Fibroblast of skin of scalp (primary cell): ENCODE measurements at regions not wholly inside any gene's neighbourhood (a gene's known extent, or its start where the extent isn't known, plus 50 kb on each side); places are given as distances from the start of the nearest gene placed in this dataset.

Experiments
- DNase-seq: peaks from one replicate; pipeline ENCODE4 v3.0.0-alpha.2; 2013

DNA sequence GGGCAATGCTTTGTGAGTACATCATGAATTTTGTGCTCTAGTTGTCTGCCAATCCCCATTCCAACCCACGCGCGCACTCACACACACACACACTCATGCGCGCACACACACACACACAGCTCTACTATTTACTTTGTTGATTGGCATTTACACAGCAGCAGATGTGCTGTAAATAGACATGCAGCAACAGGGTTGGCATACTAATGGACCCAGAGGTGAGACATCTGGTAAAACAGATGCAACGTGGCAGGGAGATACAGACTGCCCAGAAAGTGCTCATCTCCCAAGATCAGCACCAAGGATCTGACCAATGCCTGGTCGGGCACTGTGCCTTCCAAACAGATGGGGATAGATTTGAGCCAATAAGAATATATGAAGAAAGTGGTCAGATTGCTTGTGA is 873.0 kb downstream of the SORCS3 start:
- DNase-seq: no peak

DNA sequence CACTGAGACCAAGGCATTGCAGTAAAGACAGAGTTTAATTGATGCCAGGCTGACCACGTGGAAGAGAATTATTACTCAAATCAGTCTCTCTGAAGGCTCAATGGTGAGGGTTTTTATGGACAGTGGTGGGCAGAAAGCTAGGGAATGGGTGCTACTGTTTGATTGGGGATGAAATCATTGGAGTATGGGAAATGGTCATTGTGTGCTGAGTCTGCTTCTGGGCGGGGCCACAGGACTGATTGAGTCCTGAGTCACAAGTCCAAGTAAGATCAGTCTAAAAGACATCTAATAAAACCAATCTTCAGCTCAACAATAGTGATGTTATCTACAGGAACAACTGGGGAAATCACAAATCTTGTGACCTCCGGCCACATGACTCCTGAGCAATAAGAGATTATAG is 868.4 kb downstream of the SORCS3 start:
- DNase-seq: no peak

- no peak for DNase-seq
Observed at GRCh38 chr10:105506262-105506661, 865.2 kb downstream of the SORCS3 start.

DNA sequence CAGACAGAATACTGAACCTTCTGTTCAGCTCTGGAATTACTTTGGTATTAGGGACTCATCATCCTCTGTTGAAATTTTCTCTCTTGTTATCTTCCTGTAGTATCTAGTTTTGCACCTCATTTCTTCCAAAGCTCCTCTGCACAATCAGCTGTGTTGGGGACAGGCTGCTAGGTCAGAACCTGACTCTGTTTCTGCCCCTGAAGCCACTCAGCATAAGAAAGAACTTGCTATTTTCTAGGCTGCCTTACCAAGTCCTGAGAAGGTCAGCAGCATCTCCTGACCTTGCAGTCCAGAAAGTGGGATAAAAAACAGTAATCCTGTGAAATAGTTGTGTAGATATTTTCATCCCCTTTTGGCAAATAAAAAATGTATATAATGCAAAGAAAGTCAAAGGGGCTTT is 862.6 kb downstream of the SORCS3 start:
- DNase-seq: no peak

DNA sequence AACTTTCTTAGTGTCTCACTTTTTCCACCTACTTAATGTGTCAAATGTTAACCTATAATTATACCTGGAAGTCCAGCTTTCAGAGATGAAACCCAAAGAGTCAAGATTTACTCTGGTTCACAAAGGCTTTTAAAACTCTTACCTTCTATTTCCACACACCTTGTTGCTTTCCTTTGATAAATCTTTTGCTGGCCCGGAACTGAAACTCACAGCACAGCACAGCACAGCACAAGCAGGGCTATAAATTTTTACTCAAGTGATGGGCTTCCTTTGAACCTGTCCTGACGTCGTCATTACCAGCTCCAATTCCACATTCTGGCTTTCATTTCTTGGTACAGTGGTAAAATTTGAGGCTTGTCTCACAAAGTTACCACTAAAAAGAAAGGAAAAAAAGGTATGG is 861.0 kb downstream of the SORCS3 start:
- no peak for DNase-seq

- DNase-seq: no peak
Observed at GRCh38 chr10:105494944-105495343, 853.9 kb downstream of the SORCS3 start.

- DNase-seq: no peak
Observed at GRCh38 chr10:105494303-105494702, 853.2 kb downstream of the SORCS3 start.

- DNase-seq: no peak
Observed at GRCh38 chr10:105473170-105473569, 832.1 kb downstream of the SORCS3 start.

GRCh38 chr10:105468759-105469158 is 827.7 kb downstream of the SORCS3 start:
- no peak for DNase-seq

DNA sequence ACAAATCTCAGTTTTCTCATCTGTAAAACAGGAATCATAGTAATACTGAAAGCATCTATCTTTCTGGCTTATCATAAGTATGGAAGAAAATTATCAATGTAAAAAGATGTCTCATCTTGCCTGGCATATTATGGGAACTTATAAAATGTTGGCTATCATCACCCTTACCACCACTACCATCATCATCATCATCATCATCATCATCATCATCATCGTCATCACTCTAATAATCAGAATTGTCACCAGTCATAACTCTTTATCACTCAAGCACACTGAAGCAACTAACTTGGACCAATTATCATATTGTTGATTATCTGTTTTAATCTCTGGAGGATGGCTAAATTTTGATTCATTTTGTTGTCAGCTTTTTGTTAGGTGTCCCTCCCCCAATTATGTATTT is 825.4 kb downstream of the SORCS3 start:
- no peak for DNase-seq

DNA sequence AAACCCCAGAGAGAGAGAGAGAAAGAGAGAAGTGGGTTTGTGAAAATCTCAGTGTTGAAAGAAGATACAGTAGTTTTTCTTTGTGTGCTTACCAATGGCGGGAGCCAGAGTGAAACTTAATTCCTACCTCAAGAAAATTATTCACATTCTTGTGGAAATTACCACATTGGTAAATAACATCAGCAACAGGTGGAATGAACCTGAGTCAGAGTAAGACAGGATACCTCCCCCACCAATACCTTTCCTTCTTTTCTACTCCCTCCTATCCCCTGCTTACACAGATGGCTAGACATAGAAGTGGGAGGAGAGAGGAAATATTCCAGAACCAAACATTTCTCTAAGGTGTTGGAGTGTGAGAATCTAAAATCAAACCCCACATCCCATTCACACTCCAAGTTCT is 793.9 kb downstream of the SORCS3 start:
- no peak for DNase-seq

DNA sequence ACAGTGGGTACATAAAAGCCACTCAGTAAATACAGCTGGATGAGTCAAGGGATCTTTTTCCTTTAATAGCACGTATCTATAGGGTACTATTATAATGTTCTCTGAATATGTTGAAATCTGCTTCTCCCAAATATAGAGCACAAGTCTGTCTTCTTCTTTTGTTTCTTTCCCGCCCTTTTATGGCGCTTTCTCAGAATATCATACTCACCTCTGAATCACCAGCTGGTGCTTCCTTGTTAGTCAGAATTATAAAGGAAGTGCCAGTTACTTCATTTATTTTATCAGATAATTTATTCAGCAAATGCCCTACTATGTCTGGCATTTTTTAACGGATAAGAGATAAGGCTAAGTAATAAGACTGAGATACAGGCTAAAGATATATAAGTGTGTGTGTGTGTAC is 772.9 kb downstream of the SORCS3 start:
- no peak for DNase-seq

DNA sequence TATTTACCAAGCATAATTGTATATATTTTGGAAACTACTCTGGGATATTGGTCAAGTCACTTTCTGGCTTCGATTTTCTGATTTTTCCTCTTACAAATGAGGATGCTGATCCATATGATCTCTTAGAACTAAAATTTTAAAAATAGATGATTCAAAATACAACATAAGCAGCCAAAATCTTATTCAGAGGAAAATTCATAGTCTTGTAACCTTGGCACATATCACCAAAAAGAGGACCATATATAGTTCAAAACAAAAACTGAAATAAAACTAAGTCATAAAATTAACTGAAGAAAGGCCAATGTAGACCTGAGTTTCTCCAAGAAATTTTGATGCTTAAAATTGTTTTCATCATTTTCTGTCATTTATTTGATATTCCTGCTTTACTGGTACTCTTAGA is 768.3 kb downstream of the SORCS3 start:
- DNase-seq: no peak

DNA sequence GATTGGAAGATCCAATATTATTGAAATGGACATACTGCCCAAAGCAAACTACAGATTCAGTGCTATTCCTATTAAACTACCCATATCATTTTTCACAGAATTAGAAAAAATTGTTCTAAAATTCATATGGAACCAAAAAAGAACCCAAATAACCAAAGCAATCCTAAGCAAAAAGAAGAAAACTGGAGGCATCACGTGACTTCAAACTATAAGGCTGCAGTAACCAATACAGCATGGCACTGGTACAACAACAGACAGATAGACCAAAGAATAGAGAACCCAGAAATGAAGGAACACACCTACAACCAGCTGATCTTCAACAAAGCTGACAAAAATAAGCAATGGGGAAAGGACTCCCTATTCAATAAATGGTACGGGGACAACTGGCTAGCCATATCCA is 765.4 kb downstream of the SORCS3 start:
- no peak for DNase-seq

GRCh38 chr10:105398202-105398601 is 757.1 kb downstream of the SORCS3 start:
- DNase-seq: peak; percentile 2

DNA sequence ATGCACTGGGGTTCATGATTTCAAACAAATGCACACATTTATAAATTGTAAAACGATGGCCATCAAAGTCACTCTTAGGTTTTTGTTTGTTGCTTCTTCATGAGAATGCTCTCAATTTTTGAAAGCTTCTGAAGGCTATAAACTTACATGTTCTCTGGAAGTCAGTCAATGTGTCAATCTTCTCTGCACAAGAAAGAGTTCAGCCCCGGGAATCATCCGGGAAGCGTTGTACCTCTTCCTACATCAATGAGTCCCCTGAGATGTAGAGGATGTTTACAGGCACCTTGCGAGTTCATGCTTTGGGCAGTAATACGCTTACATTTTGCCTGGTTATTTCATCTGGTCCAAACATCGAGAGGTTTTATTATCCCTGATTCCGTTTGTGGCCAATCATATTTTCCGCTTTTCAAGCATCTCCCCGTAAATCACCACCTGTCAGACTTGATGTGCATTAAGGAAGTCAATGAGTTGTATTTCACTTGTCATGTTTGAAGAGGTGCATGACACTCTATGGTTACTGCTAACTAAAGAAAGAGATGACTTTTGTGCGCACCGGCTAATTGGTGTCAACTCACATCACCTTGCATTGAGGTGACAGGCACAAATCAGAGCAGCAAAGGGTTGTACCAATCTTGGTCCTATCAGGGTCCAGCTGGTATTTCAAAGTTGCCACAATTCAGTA is 750.7 kb downstream of the SORCS3 start:
- DNase-seq: no peak

DNA sequence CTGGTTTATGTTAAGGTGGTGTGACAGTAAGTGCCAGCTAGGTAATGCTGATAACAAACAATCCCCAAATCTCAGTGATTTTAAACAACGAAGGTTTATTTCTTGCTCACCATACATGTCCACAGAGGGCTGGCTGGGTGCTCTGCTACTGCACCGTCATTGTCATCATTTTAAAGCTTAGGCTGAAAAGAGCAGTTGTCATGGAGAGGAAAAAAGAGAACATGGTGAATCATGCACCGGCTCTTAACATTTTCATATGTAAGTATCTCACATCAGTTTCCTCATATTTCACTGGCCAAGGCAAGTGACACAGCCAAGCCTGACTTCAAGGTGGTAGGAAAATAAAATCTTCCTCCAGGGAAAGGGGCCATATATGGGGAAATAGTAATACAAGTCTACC is 746.9 kb downstream of the SORCS3 start:
- no peak for DNase-seq

- no peak for DNase-seq
Observed at GRCh38 chr10:105383978-105384377, 742.9 kb downstream of the SORCS3 start.

GRCh38 chr10:105370692-105371091 is 729.6 kb downstream of the SORCS3 start:
- DNase-seq: no peak

DNA sequence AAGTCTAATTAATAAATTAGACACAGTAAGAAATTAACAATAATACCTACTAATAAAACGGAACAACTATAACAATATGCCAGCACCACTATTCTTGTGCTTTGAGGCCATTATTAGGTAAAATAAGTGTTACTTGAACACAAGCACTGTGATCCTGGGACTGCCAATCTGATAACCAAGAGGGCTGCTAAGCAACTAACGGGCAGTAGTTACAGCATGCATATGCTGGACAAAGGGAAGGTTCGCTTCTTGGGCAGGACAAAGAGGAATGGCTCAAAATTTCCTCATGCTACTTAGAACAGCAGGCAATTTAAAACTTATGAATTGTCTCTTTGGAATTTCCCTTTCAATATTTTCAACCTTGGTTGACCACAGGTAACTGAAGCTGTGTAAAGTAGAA is 718.6 kb downstream of the SORCS3 start:
- DNase-seq: no peak

GRCh38 chr10:105358911-105359310 is 717.8 kb downstream of the SORCS3 start:
- DNase-seq: peak; percentile 23

DNA sequence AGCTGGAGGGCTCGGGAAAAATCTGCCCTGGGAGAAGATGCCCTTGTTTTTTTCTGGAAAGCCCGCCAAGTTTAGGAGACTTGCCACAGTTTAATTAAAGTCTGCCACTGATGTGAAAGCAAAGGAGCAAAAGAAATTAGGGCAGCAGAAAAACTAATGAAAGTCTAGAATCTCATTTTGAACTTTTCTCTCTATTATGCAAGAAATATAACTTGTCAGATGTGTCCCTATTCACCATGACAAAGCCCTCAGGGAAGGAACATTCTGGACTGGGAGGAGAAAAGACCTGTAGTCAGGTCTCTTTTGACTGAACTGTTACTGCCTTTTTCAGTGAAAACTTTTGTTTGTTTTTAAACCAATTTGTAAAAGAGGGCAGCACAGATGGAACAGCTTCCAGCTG is 715.5 kb downstream of the SORCS3 start:
- DNase-seq: no peak

GRCh38 chr10:105354010-105354409 is 712.9 kb downstream of the SORCS3 start:
- DNase-seq: no peak

GRCh38 chr10:105352827-105353226 is 711.7 kb downstream of the SORCS3 start:
- DNase-seq: no peak

- no peak for DNase-seq
Observed at GRCh38 chr10:105352281-105352680, 711.2 kb downstream of the SORCS3 start.
